ENCODE measurements at regions not wholly inside any gene's neighbourhood (a gene's known extent, or its start where the extent isn't known, plus 50 kb on each side); places are given as distances from the start of the nearest gene placed in this dataset.
"Not testable (repeated sequence)": the region's sequence is repeated elsewhere in the genome, so short reads cannot be mapped to it uniquely, and the experiment has no call there.

DNA sequence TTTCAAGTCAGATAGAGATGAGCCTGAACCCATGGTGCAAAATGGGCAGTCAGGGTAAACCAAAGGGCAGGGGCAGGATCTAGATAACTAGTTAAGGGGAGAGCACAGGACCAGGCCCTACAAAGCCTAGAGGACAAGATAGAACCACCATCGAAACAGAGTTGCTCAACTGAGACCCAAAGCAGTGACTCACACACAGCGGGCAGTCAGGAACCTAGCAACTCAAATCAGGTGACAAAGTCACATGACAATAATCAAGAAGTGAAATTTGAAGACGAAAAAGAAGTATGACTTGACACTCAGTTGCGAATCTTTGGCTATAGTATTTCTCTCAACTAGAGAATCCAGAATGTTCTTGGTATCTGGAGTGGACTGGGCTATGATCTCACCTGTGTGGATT lies 136.0 kb upstream of the PTPRG start:
- no peak for ATAC-seq
- no peak for TF ChIP-seq ZNF8 (CRISPR knock-in tag; IDR thresholded peaks at IDR 0.05)
- no peak for TF ChIP-seq TCF4 (CRISPR knock-in tag; IDR thresholded peaks at IDR 0.05; ENCODE audit: borderline replicate concordance)
- no peak for TF ChIP-seq SNAI2 (CRISPR knock-in tag; IDR thresholded peaks at IDR 0.05)
- TF ChIP-seq, protein P1, sequence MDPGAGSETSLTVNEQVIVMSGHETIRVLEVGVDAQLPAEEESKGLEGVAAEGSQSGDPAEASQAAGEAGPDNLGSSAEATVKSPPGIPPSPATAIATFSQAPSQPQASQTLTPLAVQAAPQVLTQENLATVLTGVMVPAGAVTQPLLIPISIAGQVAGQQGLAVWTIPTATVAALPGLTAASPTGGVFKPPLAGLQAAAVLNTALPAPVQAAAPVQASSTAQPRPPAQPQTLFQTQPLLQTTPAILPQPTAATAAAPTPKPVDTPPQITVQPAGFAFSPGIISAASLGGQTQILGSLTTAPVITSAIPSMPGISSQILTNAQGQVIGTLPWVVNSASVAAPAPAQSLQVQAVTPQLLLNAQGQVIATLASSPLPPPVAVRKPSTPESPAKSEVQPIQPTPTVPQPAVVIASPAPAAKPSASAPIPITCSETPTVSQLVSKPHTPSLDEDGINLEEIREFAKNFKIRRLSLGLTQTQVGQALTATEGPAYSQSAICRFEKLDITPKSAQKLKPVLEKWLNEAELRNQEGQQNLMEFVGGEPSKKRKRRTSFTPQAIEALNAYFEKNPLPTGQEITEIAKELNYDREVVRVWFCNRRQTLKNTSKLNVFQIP (CRISPR knock-in tag; IDR thresholded peaks at IDR 0.05; ENCODE audit: borderline replicate concordance, low read depth) = no peak
- TF ChIP-seq, protein P2, sequence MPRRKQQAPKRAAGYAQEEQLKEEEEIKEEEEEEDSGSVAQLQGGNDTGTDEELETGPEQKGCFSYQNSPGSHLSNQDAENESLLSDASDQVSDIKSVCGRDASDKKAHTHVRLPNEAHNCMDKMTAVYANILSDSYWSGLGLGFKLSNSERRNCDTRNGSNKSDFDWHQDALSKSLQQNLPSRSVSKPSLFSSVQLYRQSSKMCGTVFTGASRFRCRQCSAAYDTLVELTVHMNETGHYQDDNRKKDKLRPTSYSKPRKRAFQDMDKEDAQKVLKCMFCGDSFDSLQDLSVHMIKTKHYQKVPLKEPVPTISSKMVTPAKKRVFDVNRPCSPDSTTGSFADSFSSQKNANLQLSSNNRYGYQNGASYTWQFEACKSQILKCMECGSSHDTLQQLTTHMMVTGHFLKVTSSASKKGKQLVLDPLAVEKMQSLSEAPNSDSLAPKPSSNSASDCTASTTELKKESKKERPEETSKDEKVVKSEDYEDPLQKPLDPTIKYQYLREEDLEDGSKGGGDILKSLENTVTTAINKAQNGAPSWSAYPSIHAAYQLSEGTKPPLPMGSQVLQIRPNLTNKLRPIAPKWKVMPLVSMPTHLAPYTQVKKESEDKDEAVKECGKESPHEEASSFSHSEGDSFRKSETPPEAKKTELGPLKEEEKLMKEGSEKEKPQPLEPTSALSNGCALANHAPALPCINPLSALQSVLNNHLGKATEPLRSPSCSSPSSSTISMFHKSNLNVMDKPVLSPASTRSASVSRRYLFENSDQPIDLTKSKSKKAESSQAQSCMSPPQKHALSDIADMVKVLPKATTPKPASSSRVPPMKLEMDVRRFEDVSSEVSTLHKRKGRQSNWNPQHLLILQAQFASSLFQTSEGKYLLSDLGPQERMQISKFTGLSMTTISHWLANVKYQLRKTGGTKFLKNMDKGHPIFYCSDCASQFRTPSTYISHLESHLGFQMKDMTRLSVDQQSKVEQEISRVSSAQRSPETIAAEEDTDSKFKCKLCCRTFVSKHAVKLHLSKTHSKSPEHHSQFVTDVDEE (CRISPR knock-in tag; IDR thresholded peaks at IDR 0.05) = no peak
- TF ChIP-seq CSDC2 (CRISPR knock-in tag; IDR thresholded peaks at IDR 0.05) = no peak
- no peak for TF ChIP-seq PPARA (CRISPR knock-in tag; IDR thresholded peaks at IDR 0.05; ENCODE audit: borderline replicate concordance)
- no peak for TF ChIP-seq ZNF70 (CRISPR knock-in tag; IDR thresholded peaks at IDR 0.05)
- no peak for TF ChIP-seq GLIS3 (CRISPR knock-in tag; IDR thresholded peaks at IDR 0.05)
- no peak for TF ChIP-seq ZFP30 (CRISPR knock-in tag; IDR thresholded peaks at IDR 0.05)
- no peak for TF ChIP-seq ARNTL (CRISPR knock-in tag; IDR thresholded peaks at IDR 0.05; ENCODE audit: borderline replicate concordance, low read depth)
- no peak for TF ChIP-seq ZC3H10 (CRISPR knock-in tag; IDR thresholded peaks at IDR 0.05)
- TF ChIP-seq BACH2 (CRISPR knock-in tag; IDR thresholded peaks at IDR 0.05; ENCODE audit: borderline replicate concordance) = no peak
- TF ChIP-seq OSR1 (CRISPR knock-in tag; IDR thresholded peaks at IDR 0.05) = no peak
- TF ChIP-seq ISL1 (CRISPR knock-in tag; IDR thresholded peaks at IDR 0.05) = no peak
- no peak for TF ChIP-seq TOX (CRISPR knock-in tag; IDR thresholded peaks at IDR 0.05; ENCODE audit: borderline replicate concordance)
- TF ChIP-seq ZFP3 (CRISPR knock-in tag; IDR thresholded peaks at IDR 0.05) = no peak
- TF ChIP-seq, protein P3, sequence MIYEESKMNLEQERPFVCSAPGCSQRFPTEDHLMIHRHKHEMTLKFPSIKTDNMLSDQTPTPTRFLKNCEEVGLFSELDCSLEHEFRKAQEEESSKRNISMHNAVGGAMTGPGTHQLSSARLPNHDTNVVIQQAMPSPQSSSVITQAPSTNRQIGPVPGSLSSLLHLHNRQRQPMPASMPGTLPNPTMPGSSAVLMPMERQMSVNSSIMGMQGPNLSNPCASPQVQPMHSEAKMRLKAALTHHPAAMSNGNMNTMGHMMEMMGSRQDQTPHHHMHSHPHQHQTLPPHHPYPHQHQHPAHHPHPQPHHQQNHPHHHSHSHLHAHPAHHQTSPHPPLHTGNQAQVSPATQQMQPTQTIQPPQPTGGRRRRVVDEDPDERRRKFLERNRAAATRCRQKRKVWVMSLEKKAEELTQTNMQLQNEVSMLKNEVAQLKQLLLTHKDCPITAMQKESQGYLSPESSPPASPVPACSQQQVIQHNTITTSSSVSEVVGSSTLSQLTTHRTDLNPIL (CRISPR knock-in tag; IDR thresholded peaks at IDR 0.05; ENCODE audit: low read depth) = no peak

DNA sequence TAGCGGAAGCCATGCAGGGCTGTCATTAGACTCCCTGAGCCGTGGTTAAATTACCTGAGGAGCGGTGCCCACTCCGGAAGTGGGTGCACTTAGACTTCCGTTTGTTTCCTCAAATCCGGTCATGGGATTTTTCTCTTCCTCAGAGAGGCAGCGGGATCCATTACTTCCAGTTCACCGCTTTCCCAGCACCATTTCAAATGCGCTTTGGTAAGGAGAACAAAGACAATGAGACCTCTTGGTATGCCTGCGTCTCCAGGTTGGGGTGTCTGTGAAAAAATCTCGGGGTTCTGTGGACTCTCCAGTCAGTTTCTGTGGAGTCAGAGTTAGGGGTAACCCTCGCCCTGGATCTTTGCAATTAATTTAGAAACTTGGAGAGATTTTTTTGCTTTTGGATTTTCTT lies 132.3 kb upstream of the PTPRG start:
- TF ChIP-seq, protein P4, sequence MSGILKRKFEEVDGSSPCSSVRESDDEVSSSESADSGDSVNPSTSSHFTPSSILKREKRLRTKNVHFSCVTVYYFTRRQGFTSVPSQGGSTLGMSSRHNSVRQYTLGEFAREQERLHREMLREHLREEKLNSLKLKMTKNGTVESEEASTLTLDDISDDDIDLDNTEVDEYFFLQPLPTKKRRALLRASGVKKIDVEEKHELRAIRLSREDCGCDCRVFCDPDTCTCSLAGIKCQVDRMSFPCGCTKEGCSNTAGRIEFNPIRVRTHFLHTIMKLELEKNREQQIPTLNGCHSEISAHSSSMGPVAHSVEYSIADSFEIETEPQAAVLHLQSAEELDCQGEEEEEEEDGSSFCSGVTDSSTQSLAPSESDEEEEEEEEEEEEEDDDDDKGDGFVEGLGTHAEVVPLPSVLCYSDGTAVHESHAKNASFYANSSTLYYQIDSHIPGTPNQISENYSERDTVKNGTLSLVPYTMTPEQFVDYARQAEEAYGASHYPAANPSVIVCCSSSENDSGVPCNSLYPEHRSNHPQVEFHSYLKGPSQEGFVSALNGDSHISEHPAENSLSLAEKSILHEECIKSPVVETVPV (CRISPR knock-in tag; IDR thresholded peaks at IDR 0.05) = no peak
- no peak for TF ChIP-seq ESRRG (CRISPR knock-in tag; IDR thresholded peaks at IDR 0.05)
- TF ChIP-seq BACH2 (CRISPR knock-in tag; IDR thresholded peaks at IDR 0.05; ENCODE audit: borderline replicate concordance) = no peak
- TF ChIP-seq SNAI2 (CRISPR knock-in tag; IDR thresholded peaks at IDR 0.05) = no peak
- no peak for TF ChIP-seq ZFP30 (CRISPR knock-in tag; IDR thresholded peaks at IDR 0.05)
- TF ChIP-seq ZNF70 (CRISPR knock-in tag; IDR thresholded peaks at IDR 0.05) = no peak
- TF ChIP-seq OSR1 (CRISPR knock-in tag; IDR thresholded peaks at IDR 0.05) = no peak
- TF ChIP-seq, protein P5, sequence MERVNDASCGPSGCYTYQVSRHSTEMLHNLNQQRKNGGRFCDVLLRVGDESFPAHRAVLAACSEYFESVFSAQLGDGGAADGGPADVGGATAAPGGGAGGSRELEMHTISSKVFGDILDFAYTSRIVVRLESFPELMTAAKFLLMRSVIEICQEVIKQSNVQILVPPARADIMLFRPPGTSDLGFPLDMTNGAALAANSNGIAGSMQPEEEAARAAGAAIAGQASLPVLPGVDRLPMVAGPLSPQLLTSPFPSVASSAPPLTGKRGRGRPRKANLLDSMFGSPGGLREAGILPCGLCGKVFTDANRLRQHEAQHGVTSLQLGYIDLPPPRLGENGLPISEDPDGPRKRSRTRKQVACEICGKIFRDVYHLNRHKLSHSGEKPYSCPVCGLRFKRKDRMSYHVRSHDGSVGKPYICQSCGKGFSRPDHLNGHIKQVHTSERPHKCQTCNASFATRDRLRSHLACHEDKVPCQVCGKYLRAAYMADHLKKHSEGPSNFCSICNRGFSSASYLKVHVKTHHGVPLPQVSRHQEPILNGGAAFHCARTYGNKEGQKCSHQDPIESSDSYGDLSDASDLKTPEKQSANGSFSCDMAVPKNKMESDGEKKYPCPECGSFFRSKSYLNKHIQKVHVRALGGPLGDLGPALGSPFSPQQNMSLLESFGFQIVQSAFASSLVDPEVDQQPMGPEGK (CRISPR knock-in tag; IDR thresholded peaks at IDR 0.05; ENCODE audit: borderline replicate concordance) = no peak
- TF ChIP-seq, protein P1 (CRISPR knock-in tag; IDR thresholded peaks at IDR 0.05; ENCODE audit: borderline replicate concordance, low read depth) = no peak
- TF ChIP-seq RARB (CRISPR knock-in tag; IDR thresholded peaks at IDR 0.05) = no peak
- no peak for TF ChIP-seq CSDC2 (CRISPR knock-in tag; IDR thresholded peaks at IDR 0.05)
- TF ChIP-seq ZNF565 (CRISPR knock-in tag; conservative IDR thresholded peaks at IDR 0.05; ENCODE audit: low read depth) = no peak
- TF ChIP-seq, protein P2 (CRISPR knock-in tag; IDR thresholded peaks at IDR 0.05) = no peak
- no peak for TF ChIP-seq TOX (CRISPR knock-in tag; IDR thresholded peaks at IDR 0.05; ENCODE audit: borderline replicate concordance)
- no peak for ATAC-seq

DNA sequence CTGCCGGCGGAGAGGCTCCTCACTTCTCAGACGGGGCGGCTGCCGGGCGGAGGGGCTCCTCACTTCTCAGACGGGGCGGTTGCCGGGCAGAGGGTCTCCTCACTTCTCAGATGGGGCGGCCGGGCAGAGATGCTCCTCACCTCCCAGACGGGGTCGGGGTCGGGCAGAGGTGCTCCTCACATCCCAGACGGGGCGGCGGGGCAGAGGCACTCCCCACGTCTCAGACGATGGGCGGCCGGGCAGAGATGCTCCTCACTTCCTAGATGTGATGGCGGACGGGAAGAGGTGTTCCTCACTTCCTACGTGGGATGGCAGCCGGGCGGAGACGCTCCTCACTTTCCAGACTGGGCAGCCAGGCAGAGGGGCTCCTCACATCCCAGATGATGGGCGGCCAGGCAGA lies 126.5 kb upstream of the PTPRG start:
- not testable (repeated sequence) for ATAC-seq

DNA sequence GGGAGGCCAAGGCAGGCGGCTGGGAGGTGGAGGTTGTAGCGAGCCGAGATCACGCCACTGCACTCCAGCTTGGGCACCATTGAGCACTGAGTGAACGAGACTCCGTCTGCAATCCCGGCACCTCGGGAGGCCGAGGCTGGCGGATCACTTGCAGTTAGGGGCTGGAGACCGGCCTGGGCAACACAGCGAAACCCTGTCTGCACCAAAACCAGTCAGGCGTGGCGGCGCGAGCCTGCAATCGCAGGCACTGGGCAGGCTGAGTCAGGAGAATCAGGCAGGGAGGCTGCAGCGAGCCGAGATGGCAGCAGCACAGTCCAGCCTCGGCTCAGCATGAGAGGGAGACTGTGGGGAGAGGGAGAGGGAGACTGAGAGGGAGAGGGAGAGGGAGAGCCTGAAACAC lies 126.0 kb upstream of the PTPRG start:
- ATAC-seq = not testable (repeated sequence)
